Kidney (tissue), 13 donors: ENCODE measurements at regions not wholly inside any gene's neighbourhood (a gene's known extent, or its start where the extent isn't known, plus 50 kb on each side); places are given as distances from the start of the nearest gene placed in this dataset.

Source experiments
- DNase-seq, 5 donors: peaks; one replicate each; pipeline ENCODE4 v3.0.0-alpha.2; 2013 to 2020
- FAIRE-seq: peaks from 2 replicates; lab custom pipeline; 2012; peaks lifted over from hg19 to GRCh38; lab: Jason Lieb, UNC
- H3K27ac ChIP-seq, 2 donors: one replicate each; pipeline ENCODE4 v1.7.0; 2013; ENCODE audit warnings: low read depth in 2 of 2, low read length in 2 of 2, inconsistent platforms in 1 of 2
- H3K27me3 ChIP-seq: one replicate; pipeline ENCODE4 v1.7.1; 2013; ENCODE audit warnings: low read length, inconsistent platforms; ENCODE audit not compliant: control insufficient read depth, insufficient read depth
- H3K36me3 ChIP-seq, 3 donors: one replicate each; pipeline versions ENCODE4 v1.7.0 to v1.7.1; 2013; ENCODE audit warnings: low read length in 3 of 3, control low read depth in 1 of 3, inconsistent platforms in 1 of 3; ENCODE audit not compliant: insufficient read depth in 3 of 3, control insufficient read depth in 2 of 3
- H3K4me1 ChIP-seq, 3 donors: one replicate each; pipeline versions ENCODE4 v1.7.0 to v1.7.1; 2013; ENCODE audit warnings: low read length in 3 of 3, inconsistent platforms in 1 of 3, low read depth in 1 of 3; ENCODE audit not compliant: control insufficient read depth in 2 of 3, insufficient read depth in 2 of 3
- H3K4me3 ChIP-seq, 3 donors: one replicate each; pipeline versions ENCODE4 v1.7.0 to v1.8.1; 2013; ENCODE audit warnings: low read length in 3 of 3, control low read depth in 1 of 3, inconsistent platforms in 1 of 3
- H3K9ac ChIP-seq, 3 donors: one replicate each; pipeline versions ENCODE4 v1.7.0 to v1.7.1; 2013; ENCODE audit warnings: low read length in 3 of 3, control low read depth in 1 of 3, inconsistent platforms in 1 of 3
- H3K9me3 ChIP-seq, 3 donors: one replicate each; pipeline versions ENCODE4 v1.7.0 to v1.7.1; 2013; ENCODE audit warnings: low read length in 3 of 3, control low read depth in 1 of 3, inconsistent platforms in 1 of 3; ENCODE audit not compliant: control insufficient read depth in 2 of 3, insufficient read depth in 1 of 3
- CTCF ChIP-seq: IDR thresholded peaks from 3 replicates; pipeline ENCODE4 v1.5.1; 2012; ENCODE audit warnings: mild to moderate bottlenecking, moderate library complexity, borderline replicate concordance; ENCODE audit not compliant: insufficient read depth; ENCODE audit errors: extremely low read depth
- intact Hi-C: fragments of 100-400 bp; cut with DNase I; formaldehyde crosslinking; loops from one replicate; pipeline ENCODE4 v1.11.1; 2022
- donor health status: control.
- donor health status: control.
- donor health status: control.
- donor health status: control.
- donor health status: control.
- donor health status: DM: yes; HTN: yes; CAD: no.
- donor health status: Normal renal cell carcinoma (clear cell type).

GRCh38 chr11:109731451-109731850 is 309.5 kb downstream of the C11orf87 start:
- DNase-seq (no peak), FAIRE-seq (no peak)
- Histone ChIP-seq H3K9ac (no peak overlapping the region), H3K9me3 (no peaks in the 10 kb centered on the region), H3K27ac (no peak overlapping the region), H3K4me3 (no peak overlapping the region), H3K27me3 (no peaks in the 10 kb centered on the region), H3K36me3 (no peaks in the 10 kb centered on the region), H3K4me1 (no peaks in the 10 kb centered on the region)
- intact Hi-C loops: no loop called here
- no peak for TF ChIP-seq CTCF

- no peak overlapping the region for H3K27ac ChIP-seq
- no peaks in the 10 kb centered on the region for H3K9me3 ChIP-seq
- no peak overlapping the region for H3K4me3 ChIP-seq
- no peaks in the 10 kb centered on the region for H3K36me3 ChIP-seq
- no peak overlapping the region for H3K9ac ChIP-seq
- FAIRE-seq: no peak
- no peak for DNase-seq
- no peak for TF ChIP-seq CTCF
- no peaks in the 10 kb centered on the region for H3K4me1 ChIP-seq
- intact Hi-C loops: no loop called here
- H3K27me3 ChIP-seq: no peaks in the 10 kb centered on the region
Observed at GRCh38 chr11:109733245-109733644, 311.3 kb downstream of the C11orf87 start.

- FAIRE-seq (no peak), DNase-seq (peak in 1 of 5 donors; percentile 8)
- intact Hi-C loops: no loop called here
- no peaks in the 10 kb centered on the region for H3K27me3 ChIP-seq
- H3K9ac ChIP-seq: no peak overlapping the region
- no peaks in the 10 kb centered on the region for H3K9me3 ChIP-seq
- no peak for TF ChIP-seq CTCF
- H3K4me3 ChIP-seq: no peak overlapping the region
- H3K27ac ChIP-seq: no peak overlapping the region
- no peaks in the 10 kb centered on the region for H3K4me1 ChIP-seq
- H3K36me3 ChIP-seq: no peaks in the 10 kb centered on the region
Observed at GRCh38 chr11:109734566-109734965, 312.6 kb downstream of the C11orf87 start.

GRCh38 chr11:109735128-109735527 is 313.1 kb downstream of the C11orf87 start:
- intact Hi-C loops: no loop called here
- H3K27me3 ChIP-seq: no peaks in the 10 kb centered on the region
- no peaks in the 10 kb centered on the region for H3K4me1 ChIP-seq
- no peak overlapping the region for H3K27ac ChIP-seq
- no peak for TF ChIP-seq CTCF
- H3K9ac ChIP-seq: no peak overlapping the region
- DNase-seq: no peak
- no peak for FAIRE-seq
- no peaks in the 10 kb centered on the region for H3K9me3 ChIP-seq
- no peaks in the 10 kb centered on the region for H3K36me3 ChIP-seq
- H3K4me3 ChIP-seq: no peak overlapping the region
